Fibroblast of pulmonary artery (primary cell): ENCODE measurements at regions not wholly inside any gene's neighbourhood (a gene's known extent, or its start where the extent isn't known, plus 50 kb on each side); places are given as distances from the start of the nearest gene placed in this dataset.

Experiments
- DNase-seq: peaks from one replicate; pipeline ENCODE4 v3.0.0-alpha.2; 2010; ENCODE audit warnings: low read depth
- H3K4me3 ChIP-seq: replicated peaks from 2 replicates; pipeline ENCODE4 v1.5.1; 2011; ENCODE audit warnings: low read depth, mild to moderate bottlenecking, control low read depth, low read length, moderate library complexity
- TF ChIP-seq, protein P1 (sequence below): IDR thresholded peaks from 2 replicates; pipeline ENCODE4 v1.5.1; 2011; ENCODE audit warnings: mild to moderate bottlenecking, control low read depth, low read length, inconsistent platforms; ENCODE audit errors: missing control alignments

DNA sequence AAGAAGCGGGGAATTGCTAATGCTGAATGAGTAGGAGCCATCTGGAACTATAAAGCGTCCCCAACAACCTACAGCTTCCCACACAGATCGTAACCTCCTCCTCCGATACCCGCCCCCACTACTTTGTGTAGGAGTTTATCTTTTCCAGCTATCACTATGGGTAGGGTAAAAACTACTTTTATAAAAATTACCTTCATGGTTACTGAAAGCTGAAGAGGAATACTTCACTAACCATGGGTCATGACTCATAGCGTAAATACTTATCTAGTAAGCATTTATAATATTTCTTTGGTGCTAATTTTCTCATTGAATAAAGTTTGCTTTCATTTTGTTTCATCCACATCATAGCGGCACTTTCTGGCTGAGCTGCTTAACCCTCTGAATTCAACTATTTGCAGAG, 79.4 kb upstream of the TNIP3 start:
- DNase-seq = no peak
- H3K4me3 ChIP-seq = no peak overlapping the region
- TF ChIP-seq, protein P1, sequence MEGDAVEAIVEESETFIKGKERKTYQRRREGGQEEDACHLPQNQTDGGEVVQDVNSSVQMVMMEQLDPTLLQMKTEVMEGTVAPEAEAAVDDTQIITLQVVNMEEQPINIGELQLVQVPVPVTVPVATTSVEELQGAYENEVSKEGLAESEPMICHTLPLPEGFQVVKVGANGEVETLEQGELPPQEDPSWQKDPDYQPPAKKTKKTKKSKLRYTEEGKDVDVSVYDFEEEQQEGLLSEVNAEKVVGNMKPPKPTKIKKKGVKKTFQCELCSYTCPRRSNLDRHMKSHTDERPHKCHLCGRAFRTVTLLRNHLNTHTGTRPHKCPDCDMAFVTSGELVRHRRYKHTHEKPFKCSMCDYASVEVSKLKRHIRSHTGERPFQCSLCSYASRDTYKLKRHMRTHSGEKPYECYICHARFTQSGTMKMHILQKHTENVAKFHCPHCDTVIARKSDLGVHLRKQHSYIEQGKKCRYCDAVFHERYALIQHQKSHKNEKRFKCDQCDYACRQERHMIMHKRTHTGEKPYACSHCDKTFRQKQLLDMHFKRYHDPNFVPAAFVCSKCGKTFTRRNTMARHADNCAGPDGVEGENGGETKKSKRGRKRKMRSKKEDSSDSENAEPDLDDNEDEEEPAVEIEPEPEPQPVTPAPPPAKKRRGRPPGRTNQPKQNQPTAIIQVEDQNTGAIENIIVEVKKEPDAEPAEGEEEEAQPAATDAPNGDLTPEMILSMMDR = no peak

DNA sequence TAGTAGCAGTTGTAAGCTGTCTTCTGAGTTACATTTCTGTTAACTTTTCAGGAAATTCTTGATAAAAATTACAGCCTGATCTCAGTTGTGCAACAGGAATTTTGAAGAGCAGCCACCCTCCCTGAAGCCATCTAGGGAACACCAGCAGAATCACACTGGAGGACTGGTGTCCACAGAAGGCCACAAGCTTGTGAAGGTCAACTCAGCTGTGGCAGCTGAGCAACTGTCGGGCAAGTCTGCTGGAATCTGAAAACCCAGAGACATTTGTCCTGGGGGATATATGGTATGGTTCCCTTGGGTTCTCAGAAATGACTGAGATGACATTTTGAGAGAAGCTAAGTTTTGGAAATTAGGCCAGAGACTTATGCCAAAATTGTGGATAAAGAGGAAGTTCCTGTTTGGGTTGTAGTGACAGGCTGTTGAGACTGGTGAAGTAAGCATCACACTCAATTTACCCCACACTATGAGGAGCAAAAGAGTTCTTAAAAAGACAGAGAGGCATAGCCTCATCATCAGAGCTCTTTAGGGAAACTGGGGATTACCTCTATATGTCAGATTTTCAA, 78.1 kb upstream of the TNIP3 start:
- TF ChIP-seq, protein P1 = no peak
- no peak overlapping the region for H3K4me3 ChIP-seq
- DNase-seq = no peak

DNA sequence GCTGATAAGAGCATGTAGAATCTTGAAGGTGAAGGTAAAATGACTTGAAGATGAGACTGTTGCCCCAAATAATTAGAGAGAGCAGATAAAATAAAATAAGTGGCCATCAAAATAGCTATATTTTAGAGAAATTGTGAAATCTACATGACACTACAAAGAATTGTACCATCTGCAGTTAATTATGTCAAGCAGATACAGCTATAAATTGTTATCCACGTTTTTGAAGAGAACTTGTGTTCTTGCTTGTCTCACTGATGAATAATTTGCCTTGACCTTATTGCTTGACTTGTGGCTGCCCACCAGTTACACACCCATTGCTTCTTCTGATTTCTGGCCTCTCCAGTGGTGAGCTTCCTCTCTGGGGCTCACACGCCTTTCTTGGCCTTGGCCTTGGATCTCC, 75.8 kb upstream of the TNIP3 start:
- no peak overlapping the region for H3K4me3 ChIP-seq
- TF ChIP-seq, protein P1 = no peak
- no peak for DNase-seq

DNA sequence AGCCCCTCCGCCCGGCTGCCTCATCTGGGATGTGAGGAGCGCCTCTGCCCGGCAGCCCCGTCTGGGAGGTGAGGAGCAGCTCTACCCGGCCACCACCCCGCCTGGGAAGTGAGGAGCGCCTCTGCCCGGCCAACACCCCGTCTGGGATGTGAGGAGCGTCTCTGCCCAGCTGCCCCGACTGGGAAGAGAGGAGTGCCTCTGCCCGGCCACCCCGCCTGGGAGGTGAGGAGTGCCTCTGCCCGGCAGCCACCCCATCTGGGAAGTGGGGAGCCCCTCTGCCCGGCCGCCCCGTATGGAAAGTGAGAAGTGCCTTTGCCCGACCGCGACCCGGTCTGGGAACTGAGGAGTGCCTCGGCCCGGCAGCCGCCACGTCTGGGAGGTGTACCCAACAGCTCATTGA, 74.3 kb upstream of the TNIP3 start:
- TF ChIP-seq, protein P1 = no peak
- DNase-seq = no peak
- no peak overlapping the region for H3K4me3 ChIP-seq

DNA sequence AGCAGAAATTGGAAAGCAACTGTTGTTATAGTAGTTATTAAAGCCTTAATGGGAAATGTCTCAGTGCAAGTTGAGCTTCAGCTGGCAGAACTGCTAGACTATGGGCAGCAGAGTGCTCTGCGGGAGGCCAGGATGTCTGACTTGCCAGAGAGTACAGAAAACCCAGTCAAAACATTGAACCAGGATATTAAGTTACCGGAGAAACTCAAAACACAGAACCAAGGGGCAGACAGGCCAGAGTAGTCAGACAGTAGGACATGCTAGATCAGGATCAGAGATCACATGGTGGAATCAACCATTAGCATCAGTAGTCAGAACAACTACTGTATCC, 72.9 kb upstream of the TNIP3 start:
- no peak overlapping the region for H3K4me3 ChIP-seq
- TF ChIP-seq, protein P1 = no peak
- no peak for DNase-seq

DNA sequence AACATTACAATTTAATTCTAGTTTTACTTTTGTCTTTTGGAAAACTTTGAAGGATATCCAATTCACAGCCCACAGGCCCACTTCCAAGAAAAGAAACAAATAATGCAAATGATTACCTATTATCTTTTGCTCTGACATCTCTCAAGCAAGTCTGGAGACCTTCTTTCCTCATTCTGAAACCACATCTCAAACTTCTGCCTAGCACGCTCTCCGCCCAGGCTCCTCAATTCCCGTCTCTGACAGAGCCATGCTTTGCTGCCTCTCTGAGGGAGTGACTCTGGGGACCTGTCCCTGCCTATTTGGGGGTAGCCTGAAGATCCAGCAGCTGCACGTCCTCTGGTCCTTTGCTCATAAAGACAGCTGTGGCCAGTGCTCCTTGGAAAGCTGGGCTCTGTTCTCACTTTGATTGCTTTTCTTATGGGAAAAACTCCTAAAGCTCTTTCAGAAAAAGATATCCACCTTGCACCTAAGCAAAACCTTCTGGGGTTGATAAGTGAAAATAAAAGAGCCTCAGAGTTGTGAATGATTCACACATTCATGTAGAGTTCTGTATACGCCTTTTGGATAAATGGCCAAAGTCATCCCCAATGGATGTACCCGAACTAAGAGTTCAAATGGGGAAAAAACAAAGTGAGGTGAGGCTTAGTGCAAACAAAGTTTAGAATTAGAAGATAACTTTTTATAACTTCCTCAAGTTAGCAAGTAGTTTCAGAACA, 72.4 kb upstream of the TNIP3 start:
- TF ChIP-seq, protein P1 = no peak

DNA sequence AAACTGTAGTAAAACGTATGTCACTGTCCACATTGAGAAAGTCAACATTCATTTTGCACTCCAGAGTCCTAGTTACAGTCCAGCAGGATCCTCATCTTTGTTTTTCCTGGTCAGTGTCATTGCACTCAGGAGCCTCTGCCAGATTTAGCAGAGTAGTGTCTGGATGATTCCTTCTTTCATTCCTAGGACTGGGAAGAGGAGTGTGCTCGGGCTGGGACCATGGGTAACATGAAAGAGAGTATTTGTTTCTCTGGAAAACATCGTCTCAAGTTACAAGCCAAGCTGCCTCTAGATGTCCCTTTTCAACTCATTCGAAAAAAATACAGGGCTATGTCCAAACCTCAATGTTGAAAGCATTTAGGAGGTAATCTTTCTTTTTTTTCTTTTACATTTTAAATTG, 69.9 kb upstream of the TNIP3 start:
- H3K4me3 ChIP-seq = no peak overlapping the region
- TF ChIP-seq, protein P1 = no peak
- DNase-seq = no peak

More for the DNA sequence above, 72.4 kb upstream of the TNIP3 start:
- no peak overlapping the region for H3K4me3 ChIP-seq
- DNase-seq = no peak
